ENCODE measurements at regions not wholly inside any gene's neighbourhood (a gene's known extent, or its start where the extent isn't known, plus 50 kb on each side); places are given as distances from the start of the nearest gene placed in this dataset.

DNA sequence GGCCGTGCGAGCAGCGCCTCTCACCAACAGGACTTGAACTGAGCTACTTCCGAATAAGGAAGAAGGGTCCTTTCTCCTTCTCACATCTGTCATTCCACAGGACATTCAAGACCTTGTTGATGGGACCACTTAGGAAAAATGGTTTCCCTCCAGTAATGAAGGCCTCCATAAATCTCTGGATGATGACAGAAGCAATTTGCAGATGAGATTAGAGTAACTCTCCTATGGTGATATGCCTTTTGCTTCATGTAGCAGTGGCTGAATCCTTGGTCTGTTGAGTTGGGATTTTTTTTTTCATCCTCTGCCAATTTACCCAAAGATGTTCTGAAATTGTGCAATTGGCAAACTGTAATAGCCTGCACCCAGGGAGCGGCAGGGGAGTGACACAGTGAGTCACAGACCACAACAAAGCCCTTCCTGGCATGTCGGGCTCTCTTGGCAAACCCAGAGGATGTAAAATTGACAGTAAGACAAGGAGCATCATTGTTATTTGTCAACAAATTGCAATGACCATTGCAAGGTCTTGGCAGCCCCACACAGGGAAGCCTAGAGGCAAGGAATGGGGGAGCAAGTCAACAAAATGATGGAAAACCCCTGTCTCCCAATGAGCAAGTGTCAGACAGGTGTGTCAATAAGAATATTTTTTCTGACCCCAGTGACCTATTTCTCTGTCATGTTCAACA is 275.9 kb downstream of the ACTL7B start:
- ChIA-PET RAD21 (ENCODE audit: low non-redundant PET in 1 of 2, low total read pairs in 2 of 2, uncharacterized antibody in 2 of 2, unreplicated experiment in 2 of 2) (no interaction called here), CTCF (no interaction called here), POLR2A (no interaction called here)
- Histone ChIP-seq H3K9me3 (ENCODE audit: control insufficient read depth in 1 of 2, insufficient read depth in 1 of 2, low read depth in 1 of 2, low read length in 2 of 2) (no peaks in the 10 kb centered on the region), H4K20me1 (ENCODE audit: insufficient read depth) (no peaks in the 10 kb centered on the region), H3K36me3 (ENCODE audit: control insufficient read depth in 1 of 2, insufficient read depth in 2 of 2, low read length in 2 of 2) (no peaks in the 10 kb centered on the region), H3K9ac (ENCODE audit: low read length) (no peak overlapping the region), H2AFZ (ENCODE audit: low read depth, low read length, poor library complexity, severe bottlenecking) (no peak overlapping the region), H3K4me3 (replicated peaks in 1 of 2; ENCODE audit: low read depth in 1 of 2, low read length in 2 of 2) (no peak overlapping the region), H3K79me2 (ENCODE audit: insufficient read depth, low read length) (no peaks in the 10 kb centered on the region), H3K4me1 (ENCODE audit: control insufficient read depth in 1 of 2, insufficient read depth in 2 of 2, low read length in 2 of 2) (peaks cover 8 to 18% of the 10 kb centered on the region in 2 experiments; a peak in 3 of 4 replicates), H3K4me2 (ENCODE audit: low read length) (peak overlapping the region; percentile 23), H3K9me2 (ENCODE audit: insufficient read depth) (no peaks in the 10 kb centered on the region), H3K27me3 (ENCODE audit: insufficient read depth, low read length) (peaks cover 72% of the 10 kb centered on the region), H3K27ac (ENCODE audit: low read depth, low read length) (no peak overlapping the region)
- ATAC-seq = peak; percentile 86
- BruUV-seq (replicated peaks) = no TSS peak
- intact Hi-C loops (cut with micrococcal nuclease) = no loop called here
- peak; percentile 95 for DNase-seq (ENCODE audit: low read depth, low spot score)
- no peak for TF ChIP-seq POLR2A (IDR thresholded peaks at IDR 0.05; ENCODE audit: borderline replicate concordance, extremely low read depth, insufficient read depth, insufficient read length)
- peak; percentile 36; the same call in 1 of the 2 replicates for TF ChIP-seq RAD21 (IDR thresholded peaks at IDR 0.05; ENCODE audit: low read depth)
- no peak for TF ChIP-seq ZFX (IDR thresholded peaks at IDR 0.05)
- no peak for TF ChIP-seq ZNF274 (IDR thresholded peaks at IDR 0.05; ENCODE audit: low read depth, low read length)
- TF ChIP-seq CBX3 (IDR thresholded peaks at IDR 0.05; ENCODE audit: low read depth) = peak; percentile 90
- peak; percentile 95 for TF ChIP-seq SP1 (IDR thresholded peaks at IDR 0.05; ENCODE audit: low read depth)
- TF ChIP-seq, protein P1, sequence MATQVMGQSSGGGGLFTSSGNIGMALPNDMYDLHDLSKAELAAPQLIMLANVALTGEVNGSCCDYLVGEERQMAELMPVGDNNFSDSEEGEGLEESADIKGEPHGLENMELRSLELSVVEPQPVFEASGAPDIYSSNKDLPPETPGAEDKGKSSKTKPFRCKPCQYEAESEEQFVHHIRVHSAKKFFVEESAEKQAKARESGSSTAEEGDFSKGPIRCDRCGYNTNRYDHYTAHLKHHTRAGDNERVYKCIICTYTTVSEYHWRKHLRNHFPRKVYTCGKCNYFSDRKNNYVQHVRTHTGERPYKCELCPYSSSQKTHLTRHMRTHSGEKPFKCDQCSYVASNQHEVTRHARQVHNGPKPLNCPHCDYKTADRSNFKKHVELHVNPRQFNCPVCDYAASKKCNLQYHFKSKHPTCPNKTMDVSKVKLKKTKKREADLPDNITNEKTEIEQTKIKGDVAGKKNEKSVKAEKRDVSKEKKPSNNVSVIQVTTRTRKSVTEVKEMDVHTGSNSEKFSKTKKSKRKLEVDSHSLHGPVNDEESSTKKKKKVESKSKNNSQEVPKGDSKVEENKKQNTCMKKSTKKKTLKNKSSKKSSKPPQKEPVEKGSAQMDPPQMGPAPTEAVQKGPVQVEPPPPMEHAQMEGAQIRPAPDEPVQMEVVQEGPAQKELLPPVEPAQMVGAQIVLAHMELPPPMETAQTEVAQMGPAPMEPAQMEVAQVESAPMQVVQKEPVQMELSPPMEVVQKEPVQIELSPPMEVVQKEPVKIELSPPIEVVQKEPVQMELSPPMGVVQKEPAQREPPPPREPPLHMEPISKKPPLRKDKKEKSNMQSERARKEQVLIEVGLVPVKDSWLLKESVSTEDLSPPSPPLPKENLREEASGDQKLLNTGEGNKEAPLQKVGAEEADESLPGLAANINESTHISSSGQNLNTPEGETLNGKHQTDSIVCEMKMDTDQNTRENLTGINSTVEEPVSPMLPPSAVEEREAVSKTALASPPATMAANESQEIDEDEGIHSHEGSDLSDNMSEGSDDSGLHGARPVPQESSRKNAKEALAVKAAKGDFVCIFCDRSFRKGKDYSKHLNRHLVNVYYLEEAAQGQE (IDR thresholded peaks at IDR 0.05; ENCODE audit: low read depth) = no peak
- TF ChIP-seq POLR2AphosphoS5 (IDR thresholded peaks at IDR 0.05; ENCODE audit: low read depth, low read length) = peak; percentile 63
- peak; percentile 97 for TF ChIP-seq SIN3A (IDR thresholded peaks at IDR 0.05; ENCODE audit: low read depth)
- peak; percentile 100 for TF ChIP-seq CEBPB (IDR thresholded peaks at IDR 0.05; ENCODE audit: low read depth)
- TF ChIP-seq, protein P2, sequence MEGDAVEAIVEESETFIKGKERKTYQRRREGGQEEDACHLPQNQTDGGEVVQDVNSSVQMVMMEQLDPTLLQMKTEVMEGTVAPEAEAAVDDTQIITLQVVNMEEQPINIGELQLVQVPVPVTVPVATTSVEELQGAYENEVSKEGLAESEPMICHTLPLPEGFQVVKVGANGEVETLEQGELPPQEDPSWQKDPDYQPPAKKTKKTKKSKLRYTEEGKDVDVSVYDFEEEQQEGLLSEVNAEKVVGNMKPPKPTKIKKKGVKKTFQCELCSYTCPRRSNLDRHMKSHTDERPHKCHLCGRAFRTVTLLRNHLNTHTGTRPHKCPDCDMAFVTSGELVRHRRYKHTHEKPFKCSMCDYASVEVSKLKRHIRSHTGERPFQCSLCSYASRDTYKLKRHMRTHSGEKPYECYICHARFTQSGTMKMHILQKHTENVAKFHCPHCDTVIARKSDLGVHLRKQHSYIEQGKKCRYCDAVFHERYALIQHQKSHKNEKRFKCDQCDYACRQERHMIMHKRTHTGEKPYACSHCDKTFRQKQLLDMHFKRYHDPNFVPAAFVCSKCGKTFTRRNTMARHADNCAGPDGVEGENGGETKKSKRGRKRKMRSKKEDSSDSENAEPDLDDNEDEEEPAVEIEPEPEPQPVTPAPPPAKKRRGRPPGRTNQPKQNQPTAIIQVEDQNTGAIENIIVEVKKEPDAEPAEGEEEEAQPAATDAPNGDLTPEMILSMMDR (IDR thresholded peaks at IDR 0.05 in 2 of 3, conservative IDR thresholded peaks at IDR 0.05 in 1 of 3; ENCODE audit: borderline replicate concordance in 1 of 3, insufficient read depth in 1 of 3, low read depth in 2 of 3, low read length in 2 of 3) = no peak
- peak; percentile 64; the same call in 1 of the 2 replicates for TF ChIP-seq ATF3 (IDR thresholded peaks at IDR 0.05)
- peak; percentile 100 for TF ChIP-seq TCF7L2 (IDR thresholded peaks at IDR 0.05; ENCODE audit: borderline replicate concordance, extremely low read depth, insufficient read depth, insufficient read length)
- no peak for TF ChIP-seq ELF1 (IDR thresholded peaks at IDR 0.05; ENCODE audit: borderline replicate concordance, low read depth)
- TF ChIP-seq EZH2phosphoT487 (IDR thresholded peaks at IDR 0.05; ENCODE audit: borderline replicate concordance) = no peak
- peak; percentile 31 for TF ChIP-seq ZBTB33 (IDR thresholded peaks at IDR 0.05; ENCODE audit: extremely low read depth, insufficient replicate concordance, low read length)
- TF ChIP-seq EZH2 (IDR thresholded peaks at IDR 0.05) = no peak
- peak; percentile 97 for TF ChIP-seq FOSL1 (IDR thresholded peaks at IDR 0.05; ENCODE audit: low read depth)
- peak; percentile 98 for TF ChIP-seq JUND (IDR thresholded peaks at IDR 0.05)
- peak; percentile 82 for TF ChIP-seq MAX (IDR thresholded peaks at IDR 0.05)
- TF ChIP-seq SRF (IDR thresholded peaks at IDR 0.05; ENCODE audit: low read depth) = peak; percentile 77

Measured in HCT116 (cell line).